HG02943 (cell line): ENCODE measurements at regions not wholly inside any gene's neighbourhood (a gene's known extent, or its start where the extent isn't known, plus 50 kb on each side); places are given as distances from the start of the nearest gene placed in this dataset.
"Not testable (repeated sequence)": the region's sequence is repeated elsewhere in the genome, so short reads cannot be mapped to it uniquely, and the experiment has no call there.

Experiments used
- ATAC-seq: cut with Tn5 transposase; IDR thresholded peaks from one replicate; pipeline ENCODE4 v1.9.1; 2021; ENCODE audit warnings: mild to moderate bottlenecking, low read depth, moderate library complexity; ENCODE audit not compliant: unreplicated experiment

DNA sequence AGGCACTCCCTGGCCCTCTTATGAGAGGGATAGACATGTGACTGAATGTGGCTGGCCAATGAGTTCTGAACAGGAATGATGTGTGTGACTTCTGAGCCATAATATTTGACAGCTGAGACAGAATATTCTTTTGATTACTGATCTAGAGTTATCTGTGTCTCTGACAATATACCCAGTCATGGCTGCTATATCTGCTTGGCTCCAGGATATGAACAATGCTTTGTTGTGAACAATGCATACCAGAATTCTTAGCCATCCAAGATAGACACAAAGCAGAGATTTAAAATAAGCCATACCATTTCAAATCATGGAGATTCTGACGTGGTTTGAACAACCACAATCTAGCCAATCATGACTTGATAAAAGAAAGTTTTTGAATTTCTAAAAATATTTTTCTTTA, 840.3 kb upstream of the SEMA6A start:
- ATAC-seq = no peak

- no peak for ATAC-seq
Observed at GRCh38 chr5:117411701-117412100, 837.1 kb upstream of the SEMA6A start.

GRCh38 chr5:117405197-117405596, 830.6 kb upstream of the SEMA6A start:
- no peak for ATAC-seq

DNA sequence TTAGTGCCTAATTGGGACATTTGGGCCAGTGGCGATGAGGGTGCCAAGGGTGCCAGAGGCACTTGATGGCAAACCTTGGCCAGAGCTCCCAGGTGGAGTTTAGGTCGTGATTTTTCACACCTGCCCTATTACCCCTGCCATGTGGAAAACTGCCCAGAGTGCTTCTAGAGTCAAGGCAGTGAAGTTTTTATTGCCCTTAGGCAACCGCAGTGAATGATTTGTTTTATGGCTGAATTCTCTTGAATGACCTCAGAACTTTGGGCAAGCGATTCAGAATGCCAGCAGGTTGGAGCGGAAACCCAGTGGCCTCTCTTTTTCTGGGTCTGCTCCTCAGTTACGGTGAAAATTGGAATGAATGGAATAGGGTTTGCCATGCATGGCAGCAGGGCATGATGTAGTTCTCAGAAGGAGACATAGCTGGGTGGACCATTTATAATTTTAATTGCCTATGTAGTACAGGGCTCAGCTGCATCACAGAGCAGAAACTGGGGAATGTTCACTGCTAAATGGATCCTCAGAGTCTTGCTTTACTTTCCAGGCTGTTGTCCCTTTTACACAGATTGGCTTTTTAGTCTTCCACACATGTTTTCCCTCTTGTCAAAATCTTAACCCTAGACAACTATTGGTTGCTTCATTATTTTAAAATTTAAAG, 820.0 kb upstream of the SEMA6A start:
- no peak for ATAC-seq

GRCh38 chr5:117393125-117393524, 818.5 kb upstream of the SEMA6A start:
- ATAC-seq = no peak

GRCh38 chr5:117380316-117380715, 805.7 kb upstream of the SEMA6A start:
- ATAC-seq = no peak

- ATAC-seq = no peak
Observed at GRCh38 chr5:117379521-117379920, 804.9 kb upstream of the SEMA6A start.

DNA sequence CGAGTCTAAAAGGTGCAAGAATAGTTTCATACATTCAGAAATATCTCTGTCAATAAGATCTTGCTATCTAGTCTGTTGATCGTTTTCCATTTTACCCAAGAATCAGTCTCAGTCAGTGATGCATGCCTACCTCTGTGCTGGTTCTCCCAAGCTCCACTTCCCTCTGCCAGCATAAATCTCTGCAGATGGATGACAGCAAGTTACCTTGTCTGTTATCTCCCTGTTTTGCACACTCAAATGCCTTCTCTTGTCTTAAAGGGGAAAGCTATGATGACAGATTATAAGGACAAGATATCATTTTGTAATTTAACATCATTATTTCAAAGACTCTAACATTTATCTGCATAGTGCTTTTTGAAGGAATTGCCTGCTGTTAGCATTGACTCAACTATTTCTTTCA, 802.1 kb upstream of the SEMA6A start:
- no peak for ATAC-seq

DNA sequence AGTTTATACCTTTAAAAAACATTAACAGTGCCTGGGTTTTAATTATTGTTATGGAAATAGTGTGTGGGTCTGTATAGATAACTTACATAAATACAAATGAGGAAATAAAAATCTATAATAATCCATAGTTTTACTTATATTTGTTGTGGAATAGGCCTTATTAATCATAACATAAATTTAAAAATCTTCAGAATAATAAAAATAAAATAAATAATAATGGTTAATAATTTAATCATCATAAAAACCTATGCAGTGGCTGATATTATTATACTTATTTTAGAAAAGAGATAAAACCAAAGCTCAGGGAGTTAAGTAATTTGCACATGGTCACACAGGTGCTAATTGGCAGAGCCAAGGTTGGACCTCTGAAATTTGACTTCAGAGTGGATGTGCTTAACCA, 785.3 kb upstream of the SEMA6A start:
- ATAC-seq = no peak

- ATAC-seq = no peak
Observed at GRCh38 chr5:117357886-117358285, 783.3 kb upstream of the SEMA6A start.

DNA sequence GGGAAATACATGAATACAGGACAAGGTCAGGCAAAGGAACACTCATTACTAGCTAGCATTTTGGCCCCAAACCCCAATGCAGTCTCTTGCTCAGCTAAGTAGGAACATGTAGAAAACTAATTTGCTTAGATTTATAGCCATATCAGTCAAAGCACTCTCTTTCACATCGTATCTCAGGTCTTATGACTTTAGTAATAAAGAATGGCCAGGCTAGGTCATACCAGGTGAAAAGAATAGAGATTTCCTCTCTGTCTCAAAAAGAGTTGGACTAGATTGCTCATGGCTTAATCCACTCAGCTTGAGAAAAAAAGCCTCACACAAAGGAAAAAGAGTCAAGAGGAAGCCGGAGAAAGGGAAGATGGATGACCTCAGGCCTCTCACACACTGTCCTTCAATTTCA, 772.7 kb upstream of the SEMA6A start:
- no peak for ATAC-seq

DNA sequence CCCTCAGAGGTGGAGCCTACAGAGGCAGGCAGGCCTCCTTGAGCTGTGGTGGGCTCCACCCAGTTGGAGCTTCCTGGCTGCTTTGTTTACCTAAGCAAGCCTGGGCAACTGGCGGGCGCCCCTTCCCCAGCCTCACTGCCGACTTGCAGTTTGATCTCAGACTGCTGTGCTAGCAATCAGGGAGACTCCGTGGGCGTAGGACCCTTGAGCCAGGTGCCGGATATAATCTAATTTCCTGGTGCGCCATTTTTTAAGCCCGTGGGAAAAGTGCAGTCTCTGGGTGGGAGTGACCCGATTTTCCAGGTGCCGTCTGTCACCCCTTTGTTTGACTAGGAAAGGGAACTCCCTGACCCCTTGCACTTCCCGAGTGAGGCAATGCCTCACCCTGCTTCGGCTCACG, 769.1 kb upstream of the SEMA6A start:
- not testable (repeated sequence) for ATAC-seq

DNA sequence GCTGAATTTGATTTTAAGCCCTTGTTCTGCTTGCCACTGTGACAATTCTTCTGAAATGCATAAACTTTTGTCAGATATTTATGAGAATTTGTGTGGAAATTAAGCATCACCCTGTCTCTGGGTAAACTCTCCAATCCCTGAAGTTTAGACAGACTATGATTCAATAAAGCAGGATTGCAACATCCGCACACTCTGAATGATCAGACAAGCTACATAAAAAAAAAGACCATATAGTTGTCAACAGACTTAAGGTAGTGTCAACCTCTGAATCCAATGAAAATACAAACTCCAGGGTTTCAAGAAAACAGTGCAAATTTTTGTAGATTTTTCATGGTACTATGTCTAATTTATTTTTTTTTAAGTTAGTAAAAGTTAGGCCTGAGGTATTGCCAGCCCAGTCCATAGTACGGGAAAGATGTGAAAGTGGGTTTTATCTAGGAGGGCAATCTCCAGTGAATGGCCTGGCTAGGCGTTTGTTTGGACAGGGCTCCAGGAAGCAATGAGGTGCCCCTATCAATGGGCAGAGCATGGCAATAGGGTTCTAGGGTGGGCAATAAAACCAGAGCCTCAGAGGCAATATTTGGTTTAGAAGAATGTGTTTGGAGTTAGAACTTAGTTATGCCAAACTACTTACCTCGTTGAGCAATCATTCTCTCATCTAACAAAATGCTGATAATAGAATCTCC, 762.6 kb upstream of the SEMA6A start:
- ATAC-seq = no peak

GRCh38 chr5:117336208-117336607, 761.6 kb upstream of the SEMA6A start:
- ATAC-seq = no peak

DNA sequence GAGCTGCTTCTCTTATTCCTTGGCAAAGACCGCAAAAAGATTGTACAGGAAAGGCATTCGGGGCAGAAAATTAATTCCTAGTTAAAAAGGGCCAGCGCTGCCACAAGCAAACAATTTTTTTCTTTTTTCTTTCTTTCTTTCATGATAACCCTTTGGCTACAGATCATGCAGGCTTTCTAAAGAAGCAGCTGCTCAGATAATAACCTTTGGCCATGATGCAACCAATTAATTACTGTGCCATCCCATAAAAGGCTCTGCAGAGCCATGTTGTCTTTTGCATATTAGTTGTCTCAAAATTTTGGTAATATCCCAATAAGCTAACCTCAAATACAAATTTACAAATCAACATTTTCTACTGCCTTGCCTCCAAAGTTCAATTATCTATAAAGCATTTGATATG, 758.4 kb upstream of the SEMA6A start:
- ATAC-seq = no peak

DNA sequence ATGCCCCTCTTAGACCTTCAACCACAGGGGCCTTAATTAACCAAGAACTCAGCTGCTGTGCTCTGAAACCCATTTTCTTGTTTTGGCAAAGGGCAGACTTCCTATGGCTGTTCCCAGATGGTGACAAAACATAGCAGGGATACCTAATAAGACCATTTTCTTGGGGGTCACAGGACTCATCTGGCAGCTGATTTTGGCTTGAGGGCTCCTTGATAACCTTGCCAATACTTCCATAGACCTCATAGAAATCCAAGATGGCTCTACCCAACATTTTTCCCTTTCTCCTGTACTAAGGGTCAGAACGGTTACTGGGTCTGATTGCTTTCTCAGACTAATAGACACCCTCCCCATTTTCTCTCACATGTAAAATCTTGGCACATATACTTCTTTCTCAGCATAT, 757.7 kb upstream of the SEMA6A start:
- no peak for ATAC-seq

DNA sequence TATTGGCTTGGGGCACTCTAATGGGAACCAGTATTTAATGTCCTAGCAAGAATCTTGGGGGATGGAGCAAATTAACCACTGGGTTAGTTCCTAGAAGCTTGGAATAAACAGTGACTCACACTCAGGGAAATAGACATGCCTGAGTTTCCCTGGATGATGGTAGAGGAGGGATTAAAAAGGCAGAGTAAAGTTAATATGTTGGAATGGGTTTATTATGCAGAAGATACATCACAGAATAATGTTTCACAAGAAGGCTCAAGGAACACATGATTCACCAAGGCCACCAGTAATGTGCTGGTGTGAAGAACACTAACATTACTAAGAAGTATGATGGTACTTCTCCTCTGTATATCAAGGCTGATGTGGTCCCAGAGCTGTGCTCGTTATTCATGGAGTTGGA, 752.9 kb upstream of the SEMA6A start:
- no peak for ATAC-seq

- no peak for ATAC-seq
Observed at GRCh38 chr5:117326997-117327396, 752.4 kb upstream of the SEMA6A start.

DNA sequence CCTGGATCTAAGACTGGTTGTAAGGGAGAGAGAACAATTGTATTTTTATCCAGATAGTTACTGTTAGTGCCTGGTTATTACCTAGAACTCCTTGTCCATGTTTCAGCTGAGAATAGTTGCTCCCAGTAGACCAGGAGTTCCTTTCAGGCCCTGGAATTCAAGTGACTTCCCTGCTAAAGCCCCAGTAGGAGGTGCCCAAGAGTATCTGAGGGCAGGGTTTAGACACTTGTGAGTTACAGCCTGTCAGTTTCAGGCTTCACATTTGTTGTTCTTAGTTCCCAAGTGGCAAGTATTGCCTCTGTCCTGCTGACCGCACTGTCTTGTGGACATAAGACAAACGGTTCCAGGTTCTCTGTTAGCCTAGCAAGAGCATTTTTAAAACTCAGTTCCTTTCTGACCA, 743.9 kb upstream of the SEMA6A start:
- no peak for ATAC-seq

DNA sequence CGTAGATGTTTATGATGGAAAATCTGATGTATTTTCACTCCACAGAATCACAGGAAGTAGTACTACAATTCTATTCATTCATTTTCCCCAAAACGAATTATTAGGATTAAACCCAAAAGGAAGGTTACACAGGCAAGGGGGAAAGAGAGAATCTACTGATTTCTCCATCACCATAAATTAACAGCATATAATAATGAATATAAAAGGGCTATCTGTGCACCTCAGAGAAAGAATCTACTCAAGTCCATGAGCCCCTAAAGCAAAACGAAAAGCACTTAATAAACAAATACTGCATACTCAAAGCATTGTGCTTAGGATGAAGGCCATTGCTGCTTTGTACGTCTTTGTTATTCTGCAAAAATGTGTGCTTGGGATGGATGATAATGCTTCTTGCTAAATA, 740.5 kb upstream of the SEMA6A start:
- ATAC-seq = no peak

GRCh38 chr5:117304512-117305107, 730.0 kb upstream of the SEMA6A start:
- ATAC-seq = not testable (repeated sequence)

- no peak for ATAC-seq
Observed at GRCh38 chr5:117302949-117303348, 728.3 kb upstream of the SEMA6A start.
